ENCODE measurements at regions not wholly inside any gene's neighbourhood (a gene's known extent, or its start where the extent isn't known, plus 50 kb on each side); places are given as distances from the start of the nearest gene placed in this dataset.

DNA sequence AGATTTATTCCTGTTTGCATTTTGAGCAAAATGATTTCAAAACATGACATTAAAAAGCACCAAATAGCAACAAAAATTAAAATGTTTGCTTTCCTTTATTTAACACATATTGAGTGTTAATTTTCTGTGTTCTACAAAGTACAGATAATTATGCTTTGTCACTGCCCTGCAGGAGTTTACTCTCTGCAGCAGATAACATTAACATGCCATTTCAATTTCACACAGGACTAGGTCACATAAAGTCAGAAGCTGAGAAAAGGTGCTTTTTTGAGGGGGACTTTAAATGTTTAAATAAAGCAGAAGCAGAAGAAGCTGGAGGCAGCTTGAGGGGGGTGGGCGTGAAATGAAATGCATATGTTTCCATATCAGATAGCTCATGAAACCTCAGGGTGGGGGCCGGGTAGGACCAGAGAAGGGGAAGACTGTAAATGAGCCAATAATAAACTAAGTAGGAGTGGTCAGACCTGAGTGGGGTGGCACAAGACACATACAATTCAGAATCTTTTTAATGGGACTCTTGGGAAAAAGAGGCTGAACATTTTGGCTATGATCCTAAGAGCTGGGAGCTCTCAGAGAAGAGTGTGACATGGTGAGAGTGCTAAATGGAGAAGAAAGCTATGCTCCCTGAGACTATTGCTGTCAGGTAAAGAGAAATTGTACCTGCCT, 387.5 kb downstream of the FAM170A start:
- peak; percentile 46 for DNase-seq

DNA sequence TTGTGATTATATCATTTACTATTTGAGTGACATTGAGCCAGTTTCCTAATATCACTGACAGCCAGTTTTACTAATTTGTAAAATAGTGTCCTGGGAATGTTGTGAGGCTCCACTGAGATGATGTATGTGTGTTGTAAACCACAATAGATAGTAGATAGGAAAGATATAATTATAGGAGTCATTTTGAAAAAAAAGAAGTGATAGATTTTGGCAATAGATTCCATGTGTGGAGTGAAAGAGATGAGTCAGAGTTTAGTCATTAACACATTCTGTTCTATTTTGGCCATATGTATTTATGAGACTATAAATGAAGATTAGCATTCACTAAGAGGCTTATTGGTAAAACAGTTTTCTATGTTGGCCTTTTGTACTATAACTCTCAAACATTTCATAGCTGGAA, 388.2 kb downstream of the FAM170A start:
- no peak for DNase-seq

DNA sequence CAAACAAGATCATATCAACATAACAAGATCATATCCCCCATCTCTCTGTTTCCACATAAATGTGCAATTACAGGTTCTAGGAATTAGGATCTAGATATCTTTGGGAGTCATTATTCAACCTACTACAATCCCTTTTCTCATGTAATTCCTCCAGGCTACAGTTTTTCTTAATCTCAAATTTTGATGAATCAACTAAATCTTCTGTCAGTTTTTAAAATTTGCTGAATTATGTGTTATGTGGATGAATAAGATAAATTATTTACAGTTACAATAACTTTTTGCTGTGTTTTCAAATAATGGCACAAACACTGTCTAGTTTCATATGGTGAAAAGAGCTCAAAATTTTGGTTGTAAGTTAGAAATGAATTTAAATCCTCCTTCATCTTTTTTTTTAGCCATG, 405.8 kb downstream of the FAM170A start:
- no peak for DNase-seq

DNA sequence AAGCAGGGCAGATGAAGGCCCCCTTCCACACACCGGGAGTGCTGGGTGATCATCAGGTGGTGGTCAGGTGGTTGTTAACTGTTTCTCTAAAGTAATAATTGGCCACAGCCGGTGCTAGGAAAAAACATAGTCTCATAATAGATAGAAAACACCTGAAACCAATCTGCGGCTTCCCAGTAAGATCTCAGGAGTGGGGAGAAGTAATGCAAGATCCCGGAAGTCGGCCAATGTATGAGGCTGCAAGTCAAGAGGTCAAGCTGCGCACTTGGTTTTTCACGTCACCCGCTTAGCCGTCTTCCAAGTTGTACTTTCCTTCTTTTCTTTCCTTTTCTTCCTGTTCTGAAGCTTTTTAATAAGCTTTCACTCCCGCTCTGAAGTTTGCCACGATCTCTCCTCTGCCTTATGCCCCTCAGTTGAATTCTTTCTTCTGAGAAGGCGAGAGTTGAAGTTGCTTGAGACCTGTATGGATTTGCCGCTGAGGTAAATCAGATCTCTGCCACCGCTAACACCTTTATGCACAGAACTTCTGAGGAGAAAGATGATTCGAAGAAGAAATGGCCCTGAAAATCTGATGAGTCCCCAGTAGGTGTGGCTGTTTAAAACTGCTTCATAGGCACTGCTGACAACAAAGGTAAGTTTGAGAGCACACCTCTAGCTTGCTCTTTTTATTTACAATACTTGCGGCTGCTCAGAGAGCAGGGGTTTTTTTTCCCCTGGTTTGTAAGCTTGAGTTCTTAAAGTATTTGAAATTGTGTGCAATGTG, 406.6 kb downstream of the FAM170A start:
- no peak for DNase-seq

DNA sequence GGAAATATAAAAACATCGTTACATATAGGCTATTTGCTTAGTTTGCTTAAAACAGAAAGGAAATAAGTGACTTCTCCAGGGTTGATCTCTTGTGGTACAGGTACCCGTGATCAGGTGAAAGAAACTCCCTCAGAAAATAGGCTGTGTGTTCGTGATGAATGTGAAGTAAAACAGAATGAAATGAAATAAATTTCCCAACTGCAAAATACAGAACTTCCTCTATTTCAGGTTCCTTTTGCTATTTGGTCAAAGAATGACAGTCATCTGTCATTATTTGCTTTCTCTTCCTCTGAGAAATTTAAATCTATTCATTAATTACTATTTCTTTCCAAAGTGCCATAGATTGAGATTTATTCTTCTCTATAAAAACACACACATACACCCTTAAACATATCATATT, 408.1 kb downstream of the FAM170A start:
- DNase-seq, result peak; percentile 23

DNA sequence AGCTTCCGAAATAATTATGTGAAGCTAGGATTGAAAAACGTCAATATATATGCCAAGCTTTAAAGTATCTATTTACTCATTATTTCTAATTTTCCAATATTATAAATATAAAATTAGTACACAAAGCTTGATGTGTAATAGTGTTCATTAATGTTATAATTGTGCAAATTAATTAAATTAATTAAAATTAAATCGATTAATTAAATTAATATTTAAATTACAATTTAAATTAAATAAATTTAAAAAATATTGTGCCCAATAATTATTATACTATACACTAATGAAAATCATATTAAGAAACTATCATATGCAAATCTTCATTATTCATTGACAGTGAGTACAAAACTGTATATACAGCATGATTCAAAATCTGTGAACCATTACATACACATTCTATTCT, 409.8 kb downstream of the FAM170A start:
- no peak for DNase-seq

DNA sequence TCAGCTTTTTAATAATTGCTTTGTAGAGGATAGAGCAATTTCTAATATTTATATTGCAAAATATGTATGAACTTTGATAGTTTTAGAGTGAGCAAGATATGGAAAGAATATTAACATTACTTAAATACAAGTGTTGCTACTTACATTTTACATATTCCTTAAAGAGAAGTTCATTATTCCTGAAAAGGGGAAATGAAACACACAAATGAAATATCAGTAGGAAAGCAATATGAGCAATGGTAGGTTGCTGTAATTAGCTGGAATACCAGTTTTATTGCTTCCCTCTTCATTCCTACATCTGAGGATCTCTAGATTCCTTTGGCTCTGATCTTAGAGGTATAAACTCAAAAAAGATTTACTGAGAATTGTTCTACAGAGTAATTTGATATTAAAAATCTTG, 414.1 kb downstream of the FAM170A start:
- DNase-seq, result no peak

DNA sequence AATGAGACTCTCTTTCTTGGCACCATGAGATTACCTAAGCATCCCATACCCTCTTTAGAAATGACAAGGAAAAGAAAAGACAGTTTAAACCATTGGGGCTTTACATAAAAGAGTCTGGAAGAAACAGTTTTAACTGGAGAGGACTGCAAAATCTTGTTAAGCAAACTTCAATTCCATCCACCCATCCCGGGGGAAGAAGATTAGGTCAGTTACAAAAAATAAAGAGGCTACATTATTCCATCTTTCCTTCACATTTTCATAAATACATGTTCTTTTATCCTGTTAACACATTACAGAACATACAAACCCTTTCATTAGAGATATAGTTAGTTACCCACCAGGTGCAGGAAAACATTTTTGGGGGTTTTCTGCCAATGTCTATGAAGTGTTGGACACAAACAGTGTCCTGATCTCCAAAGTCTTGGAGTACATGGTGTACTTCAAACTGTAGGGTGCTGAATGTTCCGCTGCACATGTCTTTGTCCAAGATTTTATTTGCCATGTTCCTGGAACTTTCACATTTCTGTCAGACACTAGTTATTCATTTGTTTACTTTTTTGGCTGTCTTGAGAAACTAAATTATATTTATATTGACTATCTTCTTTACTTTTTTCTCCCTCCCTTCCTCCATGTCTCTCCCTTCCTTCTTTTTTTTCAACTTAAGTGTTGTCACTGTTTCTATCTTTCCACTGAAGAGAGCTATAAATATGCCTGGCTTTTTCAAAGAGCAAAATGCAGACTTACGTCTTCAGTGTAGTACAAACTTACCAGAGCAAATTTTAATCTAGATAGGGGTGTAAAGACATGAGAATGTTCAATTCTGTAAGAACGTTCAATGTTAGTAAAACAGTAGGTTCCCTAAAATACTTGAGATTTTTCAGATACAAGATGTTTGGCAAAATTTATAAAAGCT, 410.9 kb upstream of the PRR16 start:
- no peak for DNase-seq

DNA sequence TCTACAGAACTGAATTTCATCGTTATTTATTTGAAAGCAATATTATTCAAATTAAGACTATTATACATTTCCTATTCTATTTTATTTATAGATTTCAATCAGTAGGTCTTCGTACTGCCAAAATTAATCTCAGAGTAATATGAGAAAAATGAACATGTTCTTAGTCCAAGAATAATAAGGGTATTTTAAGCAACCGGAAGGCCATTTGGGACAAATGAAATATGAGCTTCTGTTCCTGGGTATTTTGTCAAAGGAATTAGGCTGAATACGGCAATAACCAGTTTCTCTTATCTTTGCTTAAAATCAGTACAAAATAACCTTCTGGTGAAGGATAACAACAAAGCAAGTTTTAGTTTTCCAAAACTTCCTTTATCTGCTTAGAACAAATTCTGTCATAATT, 410.3 kb upstream of the PRR16 start:
- DNase-seq, result no peak

DNA sequence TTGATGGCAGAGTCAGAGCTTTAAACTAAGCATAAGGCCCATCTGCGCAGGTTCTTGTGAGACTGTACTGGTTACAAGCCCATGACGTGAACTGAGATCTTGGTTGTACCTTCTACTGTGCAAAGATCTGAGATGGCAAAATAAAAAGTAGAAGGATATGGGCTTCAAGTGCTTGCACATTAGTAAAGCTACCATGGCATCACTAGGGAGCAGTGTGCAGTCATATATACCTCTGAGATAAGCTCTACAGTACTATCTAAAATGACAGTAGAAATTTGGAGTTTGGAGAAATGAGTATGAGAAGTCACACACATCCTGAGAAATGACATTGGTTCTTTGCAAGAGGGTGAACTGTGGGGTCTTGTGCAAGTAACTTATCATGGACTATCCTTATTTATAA, 408.2 kb upstream of the PRR16 start:
- DNase-seq, result peak; percentile 78

DNA sequence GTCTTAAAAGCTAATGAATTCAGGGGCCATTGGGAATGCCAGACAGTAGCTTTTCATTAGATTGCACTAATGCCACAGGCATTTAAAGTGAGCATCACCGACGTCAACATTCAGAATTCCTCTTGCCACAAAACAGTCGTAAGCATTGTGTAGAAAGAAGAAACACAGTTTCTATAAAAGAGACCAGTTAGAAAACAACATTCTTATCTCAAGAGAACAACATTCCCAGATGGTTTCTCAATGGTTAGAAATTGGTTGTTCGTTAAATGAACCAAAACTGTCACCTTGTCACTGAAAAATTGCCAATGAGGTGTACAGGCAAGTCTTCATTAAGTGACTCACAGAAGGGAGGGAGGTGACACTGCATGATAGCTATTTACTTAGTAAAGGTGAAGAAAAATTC, 401.6 kb upstream of the PRR16 start:
- no peak for DNase-seq

DNA sequence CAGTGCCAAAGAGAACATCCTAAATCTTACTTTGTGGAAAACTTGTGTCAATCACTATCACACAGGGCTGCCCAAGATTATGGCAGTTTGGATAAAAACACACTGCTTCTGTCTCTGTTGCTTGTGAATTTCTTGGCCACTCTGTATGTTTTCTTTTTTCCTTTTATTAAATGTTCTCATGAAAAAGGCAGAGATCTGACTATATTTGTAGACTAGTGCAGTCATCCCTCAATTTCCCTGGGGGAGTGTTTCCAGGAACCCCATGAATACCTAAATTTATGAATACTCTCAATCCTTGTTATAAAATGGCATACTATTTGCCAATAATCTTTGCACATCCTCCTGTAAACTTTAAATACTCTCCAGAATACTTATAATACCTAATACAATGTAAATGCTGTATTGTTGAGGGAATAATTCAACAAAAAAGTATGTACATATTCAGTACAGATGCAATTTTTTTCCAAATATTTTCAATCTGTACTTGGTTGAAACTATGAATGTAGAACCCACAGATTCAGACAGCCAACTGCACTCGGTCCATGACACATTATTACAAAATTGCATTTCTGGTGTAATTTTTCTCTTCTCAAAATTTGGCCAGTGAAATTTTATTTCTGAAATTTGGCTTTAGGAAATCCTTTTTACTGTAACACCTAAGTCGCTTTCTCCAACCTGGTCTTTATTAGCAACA, 391.9 kb upstream of the PRR16 start:
- DNase-seq, result no peak

DNA sequence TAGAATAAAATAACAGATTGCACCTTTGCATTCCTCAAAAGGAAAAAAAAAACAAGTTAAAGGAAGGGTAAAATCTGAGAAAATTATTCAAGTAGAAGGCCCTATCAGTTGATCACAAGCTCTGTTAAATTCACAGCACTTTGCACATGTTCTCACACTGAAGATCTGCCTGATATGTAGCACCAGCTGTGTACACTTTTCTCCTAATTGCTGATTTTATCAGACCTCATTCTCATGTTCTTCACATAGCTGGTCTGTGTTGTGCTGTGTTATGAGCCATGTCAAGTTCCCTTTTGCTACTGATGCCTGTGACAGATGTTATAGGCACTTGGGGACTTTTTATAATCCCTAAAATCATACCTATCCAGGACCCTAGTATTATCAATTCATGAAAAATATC, 390.4 kb upstream of the PRR16 start:
- DNase-seq, result peak; percentile 33

DNA sequence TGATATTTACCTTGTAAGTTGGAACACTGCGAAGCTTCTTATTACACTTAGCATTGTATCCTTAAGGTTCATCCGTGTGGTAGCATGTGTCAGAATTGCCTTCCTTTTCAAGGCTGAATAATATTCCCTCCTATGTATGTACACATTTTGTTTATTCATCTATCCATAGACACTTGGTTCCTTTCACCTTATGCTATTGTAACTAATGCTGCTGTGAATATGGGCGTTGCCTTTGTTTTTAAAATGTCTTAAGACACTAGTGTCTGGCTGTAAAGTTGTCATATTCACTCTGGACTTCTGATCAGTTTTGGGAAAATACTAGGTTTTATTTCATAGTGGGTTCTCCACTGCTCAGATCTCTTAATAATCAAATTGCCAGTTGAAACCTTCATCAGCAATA, 383.3 kb upstream of the PRR16 start:
- no peak for DNase-seq

DNA sequence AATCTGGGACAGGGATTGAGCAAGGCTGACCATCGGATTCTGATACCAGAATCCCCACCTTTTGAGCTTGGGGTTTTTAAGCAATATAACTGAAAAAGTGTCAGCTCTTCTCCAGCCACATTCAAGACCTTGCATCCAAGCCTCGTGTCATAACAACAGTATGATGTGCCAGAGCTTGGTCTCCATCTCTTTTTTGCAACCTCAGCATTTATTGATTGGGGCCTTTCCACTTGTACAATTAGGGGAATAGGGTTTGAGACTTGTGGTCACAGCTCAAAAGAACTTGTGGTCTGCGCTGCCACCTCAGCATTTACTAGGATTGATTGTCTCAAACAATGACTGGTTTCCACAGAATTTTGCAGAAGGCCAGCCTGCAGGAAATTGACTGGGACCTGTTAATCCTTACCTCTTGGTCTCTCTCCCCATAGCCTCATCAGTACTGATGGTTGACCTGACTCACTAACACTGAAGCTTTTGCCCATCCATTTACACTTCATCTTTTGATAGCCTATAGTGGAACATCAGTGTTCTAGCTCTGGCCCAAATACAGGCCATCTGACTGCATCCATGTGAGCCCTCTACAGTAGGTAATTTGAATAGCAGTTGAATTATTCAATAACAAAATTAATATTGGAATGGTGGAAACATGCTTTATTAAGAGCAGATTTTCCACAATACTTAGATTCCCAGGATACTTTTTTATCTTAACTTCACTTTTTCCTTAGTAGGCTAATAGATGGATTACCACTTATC, 381.6 kb upstream of the PRR16 start:
- DNase-seq, result no peak

DNA sequence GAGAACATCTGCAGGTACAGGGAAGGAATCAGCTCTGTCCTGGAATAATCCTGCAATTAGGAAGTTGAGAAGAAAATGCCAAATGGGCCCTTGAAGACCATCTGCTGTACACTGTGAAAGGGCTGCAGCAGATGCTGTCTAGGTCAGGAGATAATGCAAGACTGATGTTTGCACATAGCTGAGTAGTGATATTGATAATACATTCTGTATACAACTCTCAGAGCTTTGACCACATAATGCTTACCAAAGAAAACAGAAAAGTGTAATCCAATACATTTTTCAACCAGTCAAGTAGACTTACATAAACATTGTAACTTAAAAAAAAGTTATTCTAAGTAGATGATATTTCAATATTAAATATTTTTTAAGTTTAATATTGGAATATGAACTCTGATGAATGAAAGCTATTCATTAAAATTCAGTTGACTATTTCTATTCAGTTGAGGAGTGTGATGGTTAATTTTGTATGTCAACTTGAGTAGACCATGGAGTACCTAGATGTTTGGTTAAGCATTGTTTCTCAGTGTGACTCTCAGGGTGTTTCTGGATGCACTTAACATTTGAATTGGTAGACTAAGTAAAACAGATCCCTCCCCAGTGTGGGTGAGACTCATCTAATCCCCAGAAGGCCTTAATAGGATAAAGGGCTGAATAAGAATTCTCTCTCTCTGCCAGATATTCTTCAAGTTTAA, 380.1 kb upstream of the PRR16 start:
- no peak for DNase-seq

DNA sequence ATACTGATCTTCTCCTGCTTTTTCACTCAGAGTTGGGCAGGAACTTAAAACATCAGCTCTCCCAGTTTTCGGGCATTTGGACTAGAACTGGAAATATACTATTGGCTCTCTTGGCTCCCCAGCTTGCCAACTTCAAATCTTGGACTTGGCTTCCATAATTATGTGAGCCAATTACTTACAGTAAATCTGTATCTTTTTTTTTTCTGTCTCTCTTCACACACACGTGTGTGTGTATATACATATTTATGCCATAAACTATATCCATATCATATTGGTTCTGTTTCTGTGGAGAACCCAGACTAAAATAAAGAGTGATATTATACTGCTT, 379.6 kb upstream of the PRR16 start:
- no peak for DNase-seq

DNA sequence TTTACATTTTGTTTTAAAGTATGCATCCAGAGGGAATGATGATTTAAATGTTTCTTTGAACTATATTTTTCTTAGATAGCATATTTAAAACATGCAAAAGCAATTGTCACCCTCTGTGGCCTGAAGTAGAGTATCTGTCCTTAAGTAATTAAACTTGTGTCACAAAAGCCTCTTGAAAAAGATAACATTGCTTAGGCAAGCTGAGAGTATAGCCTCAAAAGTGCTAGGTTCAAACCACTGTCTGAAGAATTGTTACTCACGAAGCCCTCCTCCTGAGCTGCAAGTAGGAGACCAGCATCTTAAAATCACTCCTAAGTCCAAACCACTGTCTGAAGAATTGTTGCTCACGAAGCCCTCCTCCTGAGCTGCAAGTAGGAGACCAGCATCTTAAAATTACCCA, 378.0 kb upstream of the PRR16 start:
- no peak for DNase-seq

DNA sequence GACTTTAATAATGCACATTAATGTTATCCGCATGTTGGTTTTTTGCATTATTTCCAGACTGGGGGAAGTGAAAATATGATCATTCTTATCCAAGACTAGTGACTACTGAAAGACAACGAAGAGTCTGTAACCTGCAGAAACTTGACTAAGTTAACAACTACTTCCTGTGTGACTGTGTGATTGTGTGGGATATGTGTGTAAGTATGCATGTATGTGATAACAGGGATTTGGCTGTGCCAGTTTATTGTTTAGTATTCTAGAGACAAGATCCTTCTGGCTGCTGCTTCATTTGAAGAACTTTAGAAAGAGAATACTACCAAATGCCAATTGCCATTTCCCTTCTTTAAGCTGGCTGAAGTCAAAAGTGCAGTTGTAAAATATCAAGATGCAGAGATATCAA, 375.7 kb upstream of the PRR16 start:
- DNase-seq, result peak; percentile 46

DNA sequence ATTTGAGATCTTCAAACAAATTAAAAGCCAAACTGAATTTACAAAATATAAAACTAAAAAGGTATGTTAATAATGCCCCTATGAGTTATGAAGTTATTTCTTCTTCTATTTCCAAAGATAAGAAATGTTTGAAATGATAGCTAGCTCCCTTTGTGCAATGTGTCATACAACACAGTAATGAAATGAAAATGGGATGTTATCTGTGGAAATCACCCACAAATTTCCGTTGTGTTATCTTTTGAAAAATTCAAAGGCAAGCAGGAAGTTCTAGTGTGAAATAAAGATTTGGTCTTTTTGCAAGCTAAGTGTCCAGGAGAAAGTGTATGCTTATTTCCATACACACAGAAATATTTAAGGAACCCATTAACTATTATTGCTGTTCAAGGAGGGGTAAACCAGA, 375.3 kb upstream of the PRR16 start:
- peak; percentile 77 for DNase-seq

DNA sequence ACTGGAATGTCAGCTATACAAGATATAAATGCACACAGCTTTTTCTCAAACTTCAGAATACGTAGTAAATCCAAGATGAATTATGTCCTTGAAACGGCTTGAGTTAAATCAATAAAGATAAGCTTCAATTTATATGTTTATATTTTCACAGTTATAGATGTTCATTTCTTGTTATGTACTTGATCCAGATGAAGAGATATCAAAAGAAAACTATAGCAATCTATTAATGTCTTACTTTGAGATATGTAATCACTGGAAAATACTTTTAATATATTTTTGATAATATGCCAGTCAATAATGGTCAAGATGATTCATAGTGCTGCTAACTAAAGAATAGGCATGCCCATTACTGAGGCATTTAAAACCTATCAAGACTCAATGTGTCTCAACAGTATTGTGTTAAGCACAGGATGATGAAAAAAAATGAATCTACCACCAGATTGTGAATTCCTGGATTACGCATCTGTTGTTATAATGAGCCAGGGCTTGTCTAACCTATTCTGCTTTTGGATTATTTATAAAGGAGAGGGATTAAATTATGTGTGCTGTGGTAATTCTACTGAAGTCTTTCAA, 372.6 kb upstream of the PRR16 start:
- no peak for DNase-seq

DNA sequence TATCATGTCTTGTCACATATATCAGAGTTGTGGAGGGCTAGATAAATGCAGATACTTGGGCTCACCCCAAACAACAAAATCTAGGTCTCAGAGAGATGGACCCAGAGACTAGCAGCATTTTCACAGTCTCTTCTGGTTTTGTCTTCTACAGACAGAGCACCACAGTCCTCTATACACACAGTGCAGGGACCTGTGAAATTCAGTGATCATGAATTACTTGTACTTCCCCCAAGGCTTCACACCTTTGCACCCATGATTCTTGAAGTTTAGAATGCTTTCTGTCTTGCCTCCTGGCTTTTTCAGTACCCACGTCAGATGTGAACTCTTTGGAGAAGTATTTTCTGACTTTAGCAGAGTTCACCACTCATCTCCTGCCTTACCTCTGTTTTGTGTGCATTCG, 371.5 kb upstream of the PRR16 start:
- DNase-seq, result no peak

Data from hematopoietic multipotent progenitor cell treated with erythropoietin and hydrocortisone succinate and interleukin-3 and kit ligand, for 4 days (in vitro differentiated cells).